Kidney epithelial cell (primary cell): ENCODE measurements at regions not wholly inside any gene's neighbourhood (a gene's known extent, or its start where the extent isn't known, plus 50 kb on each side); places are given as distances from the start of the nearest gene placed in this dataset.

Source experiments
- DNase-seq: peaks from one replicate; pipeline ENCODE4 v3.0.0-alpha.2; 2010; ENCODE audit warnings: low read depth
- H3K27me3 ChIP-seq: 2 replicates; pipeline ENCODE4 v1.6.0; 2011; ENCODE audit warnings: low read length; ENCODE audit not compliant: control insufficient read depth, insufficient read depth
- H3K36me3 ChIP-seq: 2 replicates; pipeline ENCODE4 v1.5.1; 2011; ENCODE audit warnings: low read length; ENCODE audit not compliant: control insufficient read depth, insufficient read depth
- H3K4me3 ChIP-seq: 2 replicates; pipeline ENCODE4 v1.5.1; 2011; ENCODE audit warnings: low read depth, mild to moderate bottlenecking, control low read depth, low read length
- TF ChIP-seq, protein P1 (sequence below): IDR thresholded peaks from 2 replicates; pipeline ENCODE4 v1.5.1; 2011; ENCODE audit warnings: mild to moderate bottlenecking, moderate library complexity, low read length, control low read depth, inconsistent platforms; ENCODE audit not compliant: insufficient read depth, poor library complexity, severe bottlenecking

GRCh38 chr6:912871-913835 lies 220.2 kb upstream of the EXOC2 start:
- H3K4me3 ChIP-seq = no peak overlapping the region
- no peaks in the 10 kb centered on the region for H3K36me3 ChIP-seq
- TF ChIP-seq, protein P1, sequence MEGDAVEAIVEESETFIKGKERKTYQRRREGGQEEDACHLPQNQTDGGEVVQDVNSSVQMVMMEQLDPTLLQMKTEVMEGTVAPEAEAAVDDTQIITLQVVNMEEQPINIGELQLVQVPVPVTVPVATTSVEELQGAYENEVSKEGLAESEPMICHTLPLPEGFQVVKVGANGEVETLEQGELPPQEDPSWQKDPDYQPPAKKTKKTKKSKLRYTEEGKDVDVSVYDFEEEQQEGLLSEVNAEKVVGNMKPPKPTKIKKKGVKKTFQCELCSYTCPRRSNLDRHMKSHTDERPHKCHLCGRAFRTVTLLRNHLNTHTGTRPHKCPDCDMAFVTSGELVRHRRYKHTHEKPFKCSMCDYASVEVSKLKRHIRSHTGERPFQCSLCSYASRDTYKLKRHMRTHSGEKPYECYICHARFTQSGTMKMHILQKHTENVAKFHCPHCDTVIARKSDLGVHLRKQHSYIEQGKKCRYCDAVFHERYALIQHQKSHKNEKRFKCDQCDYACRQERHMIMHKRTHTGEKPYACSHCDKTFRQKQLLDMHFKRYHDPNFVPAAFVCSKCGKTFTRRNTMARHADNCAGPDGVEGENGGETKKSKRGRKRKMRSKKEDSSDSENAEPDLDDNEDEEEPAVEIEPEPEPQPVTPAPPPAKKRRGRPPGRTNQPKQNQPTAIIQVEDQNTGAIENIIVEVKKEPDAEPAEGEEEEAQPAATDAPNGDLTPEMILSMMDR = peak; percentile 80
- H3K27me3 ChIP-seq = peaks cover 8% of the 10 kb centered on the region
- DNase-seq = no peak

DNA sequence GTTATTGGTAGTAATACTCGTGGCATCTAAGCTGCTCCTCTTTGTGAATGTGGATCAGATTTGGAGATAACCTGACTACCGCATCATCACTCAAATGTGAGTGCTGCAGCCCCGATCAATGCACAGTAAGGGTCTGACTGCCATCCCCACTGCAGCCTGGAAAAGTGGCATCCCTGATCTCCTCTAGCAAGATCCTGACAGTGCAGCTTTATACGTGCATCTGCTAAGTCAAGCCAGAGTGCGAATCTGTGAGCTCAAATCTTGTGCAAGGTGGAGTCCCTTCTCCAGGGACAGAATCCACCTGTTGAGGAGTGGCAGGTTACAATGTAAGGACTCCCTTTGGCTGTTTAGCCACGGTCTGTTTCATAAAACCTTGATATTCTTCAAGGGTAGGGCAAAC lies 215.0 kb upstream of the EXOC2 start:
- TF ChIP-seq, protein P1 = no peak
- peaks cover 5% of the 10 kb centered on the region for H3K27me3 ChIP-seq
- no peaks in the 10 kb centered on the region for H3K36me3 ChIP-seq
- H3K4me3 ChIP-seq = no peak overlapping the region
- no peak for DNase-seq

GRCh38 chr6:906920-907319 lies 214.0 kb upstream of the EXOC2 start:
- TF ChIP-seq, protein P1 = no peak

GRCh38 chr6:905556-905955 lies 212.6 kb upstream of the EXOC2 start:
- TF ChIP-seq, protein P1 = no peak
- H3K27me3 ChIP-seq = peaks cover under 1% of the 10 kb centered on the region
- no peak overlapping the region for H3K4me3 ChIP-seq
- no peak for DNase-seq
- H3K36me3 ChIP-seq = no peaks in the 10 kb centered on the region

More at GRCh38 chr6:906920-907319, 214.0 kb upstream of the EXOC2 start:
- DNase-seq = no peak
- no peaks in the 10 kb centered on the region for H3K36me3 ChIP-seq
- peaks cover 5% of the 10 kb centered on the region for H3K27me3 ChIP-seq
- no peak overlapping the region for H3K4me3 ChIP-seq

DNA sequence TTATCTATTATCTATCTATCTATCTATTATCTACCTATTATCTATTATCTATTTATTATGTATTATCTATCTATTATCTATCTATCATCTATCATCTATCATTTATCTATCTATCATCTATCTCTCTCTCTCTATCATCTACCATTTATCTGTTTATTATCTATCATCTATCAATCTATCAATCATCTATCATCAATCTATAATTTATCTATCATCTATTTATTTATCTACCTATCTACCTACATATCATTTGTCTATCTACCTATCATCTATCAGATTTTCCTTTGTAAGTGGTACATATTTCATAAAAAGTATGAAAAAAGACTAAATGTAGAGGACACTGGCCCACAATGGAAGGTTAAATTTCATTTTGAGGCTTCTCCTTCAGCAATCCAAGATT lies 212.1 kb upstream of the EXOC2 start:
- Histone ChIP-seq H3K36me3 (no peaks in the 10 kb centered on the region), H3K27me3 (peaks cover 2% of the 10 kb centered on the region), H3K4me3 (no peak overlapping the region)
- TF ChIP-seq, protein P1 = no peak
- DNase-seq = no peak
